Breast epithelium (tissue), 3 donors: ENCODE measurements at regions not wholly inside any gene's neighbourhood (a gene's known extent, or its start where the extent isn't known, plus 50 kb on each side); places are given as distances from the start of the nearest gene placed in this dataset.

Experiments used
- CTCF ChIP-seq, 3 donors: fragments of 450-650 bp; IDR thresholded peaks; one replicate each; pipeline ENCODE4 v1.5.1; 2016 to 2017; ENCODE audit warnings: antibody characterized with exemption in 3 of 3, mild to moderate bottlenecking in 3 of 3, moderate library complexity in 3 of 3
- POLR2A ChIP-seq: fragments of 450-650 bp; IDR thresholded peaks from one replicate; pipeline ENCODE4 v1.6.1; 2016; ENCODE audit warnings: antibody characterized with exemption, mild to moderate bottlenecking, moderate library complexity
- POLR2AphosphoS5 ChIP-seq, 3 donors: sonication (generic); formaldehyde crosslinking; IDR thresholded peaks; one replicate each; pipeline ENCODE4 v1.6.1; 2017; ENCODE audit warnings: antibody characterized with exemption in 3 of 3

GRCh38 chr13:57918913-57919312, 287.4 kb downstream of the PCDH17 start:
- TF ChIP-seq CTCF (IDR thresholded peaks at IDR 0.05) (no peak), POLR2AphosphoS5 (IDR thresholded peaks at IDR 0.05) (no peak), POLR2A (no peak)
